ENCODE measurements at regions not wholly inside any gene's neighbourhood (a gene's known extent, or its start where the extent isn't known, plus 50 kb on each side); places are given as distances from the start of the nearest gene placed in this dataset.

GRCh38 chr4:122512430-122512829 is 55.9 kb upstream of the IL2 start:
- no peak for DNase-seq (ENCODE audit: low spot score)

DNA sequence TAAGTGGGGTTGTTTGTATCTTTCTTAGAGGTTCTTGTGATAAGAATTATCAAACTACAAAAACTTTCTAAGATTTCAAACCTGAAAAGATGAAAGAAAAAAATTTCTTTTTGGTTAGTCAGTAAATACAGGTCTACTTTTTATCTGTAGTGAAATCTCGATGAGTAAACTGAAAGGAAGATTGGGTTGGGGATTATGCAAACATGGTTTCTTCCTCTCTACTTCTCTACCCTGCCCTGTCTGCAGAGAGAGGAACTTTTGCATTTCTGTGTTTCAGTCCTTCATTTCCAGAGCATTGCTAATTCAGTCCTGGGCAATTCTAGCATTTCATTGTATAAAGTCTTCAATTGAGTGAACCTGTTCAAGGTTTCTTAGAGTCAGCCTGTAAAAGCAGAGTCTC is 51.6 kb upstream of the IL2 start:
- DNase-seq (ENCODE audit: low spot score): no peak

Data from COLO829 (cell line).